ENCODE measurements at regions not wholly inside any gene's neighbourhood (a gene's known extent, or its start where the extent isn't known, plus 50 kb on each side); places are given as distances from the start of the nearest gene placed in this dataset.

DNA sequence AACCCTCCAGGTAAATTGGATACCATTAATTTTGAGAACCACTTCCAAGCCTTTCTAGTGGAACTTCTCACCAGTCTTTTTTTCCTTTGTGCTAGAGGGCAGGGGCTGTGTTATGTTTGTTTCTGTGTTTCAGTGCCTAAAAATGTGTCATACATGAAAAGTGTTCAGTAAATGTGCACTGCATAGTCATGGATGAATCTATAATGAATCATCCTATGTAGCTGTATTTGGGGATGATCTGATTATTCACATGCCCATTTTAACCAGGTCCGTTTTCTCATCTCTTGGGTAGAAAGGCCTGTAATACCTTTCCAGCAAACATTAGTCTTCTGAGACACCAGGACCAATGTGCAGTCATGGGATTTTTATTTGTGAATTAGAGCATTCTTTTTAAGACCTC is 583.0 kb upstream of the GOLIM4 start:
- no peak overlapping the region for H2AFZ ChIP-seq (ENCODE audit: low read depth, low read length, poor library complexity, severe bottlenecking)
- TF ChIP-seq EGR1 (IDR thresholded peaks at IDR 0.05; ENCODE audit: low read depth) (no peak), JUND (IDR thresholded peaks at IDR 0.05) (no peak), YY1 (IDR thresholded peaks at IDR 0.05; ENCODE audit: extremely low read depth, insufficient replicate concordance, low read depth, low read length) (no peak), EZH2phosphoT487 (IDR thresholded peaks at IDR 0.05; ENCODE audit: borderline replicate concordance) (no peak), POLR2A (IDR thresholded peaks at IDR 0.05; ENCODE audit: borderline replicate concordance, extremely low read depth, insufficient read depth, insufficient read length) (no peak), POLR2AphosphoS5 (IDR thresholded peaks at IDR 0.05; ENCODE audit: low read depth, low read length) (no peak)
- TF ChIP-seq, protein P1, sequence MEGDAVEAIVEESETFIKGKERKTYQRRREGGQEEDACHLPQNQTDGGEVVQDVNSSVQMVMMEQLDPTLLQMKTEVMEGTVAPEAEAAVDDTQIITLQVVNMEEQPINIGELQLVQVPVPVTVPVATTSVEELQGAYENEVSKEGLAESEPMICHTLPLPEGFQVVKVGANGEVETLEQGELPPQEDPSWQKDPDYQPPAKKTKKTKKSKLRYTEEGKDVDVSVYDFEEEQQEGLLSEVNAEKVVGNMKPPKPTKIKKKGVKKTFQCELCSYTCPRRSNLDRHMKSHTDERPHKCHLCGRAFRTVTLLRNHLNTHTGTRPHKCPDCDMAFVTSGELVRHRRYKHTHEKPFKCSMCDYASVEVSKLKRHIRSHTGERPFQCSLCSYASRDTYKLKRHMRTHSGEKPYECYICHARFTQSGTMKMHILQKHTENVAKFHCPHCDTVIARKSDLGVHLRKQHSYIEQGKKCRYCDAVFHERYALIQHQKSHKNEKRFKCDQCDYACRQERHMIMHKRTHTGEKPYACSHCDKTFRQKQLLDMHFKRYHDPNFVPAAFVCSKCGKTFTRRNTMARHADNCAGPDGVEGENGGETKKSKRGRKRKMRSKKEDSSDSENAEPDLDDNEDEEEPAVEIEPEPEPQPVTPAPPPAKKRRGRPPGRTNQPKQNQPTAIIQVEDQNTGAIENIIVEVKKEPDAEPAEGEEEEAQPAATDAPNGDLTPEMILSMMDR (IDR thresholded peaks at IDR 0.05 in 2 of 3, conservative IDR thresholded peaks at IDR 0.05 in 1 of 3; ENCODE audit: borderline replicate concordance in 1 of 3, insufficient read depth in 1 of 3, low read depth in 2 of 3, low read length in 2 of 3): no peak
- TF ChIP-seq, protein P2, sequence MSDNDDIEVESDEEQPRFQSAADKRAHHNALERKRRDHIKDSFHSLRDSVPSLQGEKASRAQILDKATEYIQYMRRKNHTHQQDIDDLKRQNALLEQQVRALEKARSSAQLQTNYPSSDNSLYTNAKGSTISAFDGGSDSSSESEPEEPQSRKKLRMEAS (IDR thresholded peaks at IDR 0.05): no peak
- TF ChIP-seq, protein P3, sequence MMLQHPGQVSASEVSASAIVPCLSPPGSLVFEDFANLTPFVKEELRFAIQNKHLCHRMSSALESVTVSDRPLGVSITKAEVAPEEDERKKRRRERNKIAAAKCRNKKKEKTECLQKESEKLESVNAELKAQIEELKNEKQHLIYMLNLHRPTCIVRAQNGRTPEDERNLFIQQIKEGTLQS (IDR thresholded peaks at IDR 0.05): no peak
- no peaks in the 10 kb centered on the region for H3K9me3 ChIP-seq (ENCODE audit: control insufficient read depth in 1 of 2, insufficient read depth in 1 of 2, low read depth in 1 of 2, low read length in 2 of 2)
- intact Hi-C loops (cut with micrococcal nuclease): no loop called here
- H3K79me2 ChIP-seq (ENCODE audit: insufficient read depth, low read length): no peaks in the 10 kb centered on the region
- no peak overlapping the region for H3K4me3 ChIP-seq (replicated peaks in 1 of 2; ENCODE audit: low read depth in 1 of 2, low read length in 2 of 2)
- no peak overlapping the region for H3K9ac ChIP-seq (ENCODE audit: low read length)
- DNase-seq (ENCODE audit: low read depth, low spot score) (no peak), ATAC-seq (no peak)
- no peaks in the 10 kb centered on the region for H3K36me3 ChIP-seq (ENCODE audit: control insufficient read depth in 1 of 2, insufficient read depth in 2 of 2, low read length in 2 of 2)
- ChIA-PET POLR2A (no interaction called here), CTCF (no interaction called here), RAD21 (ENCODE audit: low non-redundant PET in 1 of 2, low total read pairs in 2 of 2, uncharacterized antibody in 2 of 2, unreplicated experiment in 2 of 2) (no interaction called here)
- no peak overlapping the region for H3K27ac ChIP-seq (ENCODE audit: low read depth, low read length)
- no peaks in the 10 kb centered on the region for H3K4me1 ChIP-seq (ENCODE audit: control insufficient read depth in 1 of 2, insufficient read depth in 2 of 2, low read length in 2 of 2)
- no peaks in the 10 kb centered on the region for H4K20me1 ChIP-seq (ENCODE audit: insufficient read depth)
- H3K27me3 ChIP-seq (ENCODE audit: insufficient read depth, low read length): peaks cover 4% of the 10 kb centered on the region; the same call in 1 of the 2 replicates
- no peaks in the 10 kb centered on the region for H3K9me2 ChIP-seq (ENCODE audit: insufficient read depth)
- BruUV-seq (replicated peaks): no TSS peak
- no peak overlapping the region for H3K4me2 ChIP-seq (ENCODE audit: low read length)
